Keratinocyte (primary cell): ENCODE measurements at regions not wholly inside any gene's neighbourhood (a gene's known extent, or its start where the extent isn't known, plus 50 kb on each side); places are given as distances from the start of the nearest gene placed in this dataset.

Experiments used
- DNase-seq: peaks from one replicate; pipeline ENCODE4 v3.0.0-alpha.2; 2011; ENCODE audit warnings: low read depth, missing footprints, low spot score
- FAIRE-seq: peaks from 2 replicates; lab custom pipeline; 2011; peaks lifted over from hg19 to GRCh38; lab: Jason Lieb, UNC
- H2AFZ ChIP-seq: 2 replicates; pipeline ENCODE4 v1.6.0; 2012; ENCODE audit warnings: low read length, control low read depth, inconsistent platforms; ENCODE audit not compliant: control insufficient read depth
- H3K27ac ChIP-seq: 2 replicates; pipeline ENCODE4 v1.5.1; 2011; ENCODE audit warnings: low read length; ENCODE audit not compliant: control insufficient read depth, insufficient read depth
- H3K27me3 ChIP-seq: 3 replicates; pipeline ENCODE4 v1.6.0; 2011; ENCODE audit warnings: low read length; ENCODE audit not compliant: control insufficient read depth, insufficient read depth; ENCODE audit errors: extremely low read depth
- H3K36me3 ChIP-seq, 2 experiments: 2 replicates in 1 of 2; 3 replicates in 1 of 2; pipeline ENCODE4 v1.5.1; 2011; ENCODE audit warnings: low read length in 2 of 2, mild to moderate bottlenecking in 1 of 2; ENCODE audit not compliant: control insufficient read depth in 2 of 2, insufficient read depth in 2 of 2; ENCODE audit errors: extremely low read depth in 1 of 2
- H3K4me1 ChIP-seq: 3 replicates; pipeline ENCODE4 v1.5.1; 2011; ENCODE audit warnings: low read length; ENCODE audit not compliant: control insufficient read depth, insufficient read depth; ENCODE audit errors: extremely low read depth
- H3K4me2 ChIP-seq: 3 replicates; pipeline ENCODE4 v1.6.0; 2011; ENCODE audit warnings: low read depth, low read length; ENCODE audit not compliant: control insufficient read depth, insufficient read depth; ENCODE audit errors: extremely low read depth
- H3K4me3 ChIP-seq, 3 experiments: fragments of 200-600 bp in 1 of 3; sonication (generic) in 1 of 3; 2 replicates in 2 of 3; 3 replicates in 1 of 3; pipeline ENCODE4 v1.5.1; 2011 to 2016; ENCODE audit warnings: low read length in 3 of 3, mild to moderate bottlenecking in 3 of 3, control low read depth in 2 of 3, inconsistent platforms in 1 of 3, low read depth in 1 of 3, mixed read lengths in 1 of 3, mixed run types in 1 of 3, moderate library complexity in 1 of 3; ENCODE audit not compliant: control insufficient read depth in 2 of 3, insufficient read depth in 2 of 3; ENCODE audit errors: extremely low read depth in 1 of 3
- H3K79me2 ChIP-seq: 2 replicates; pipeline ENCODE4 v1.6.0; 2012; ENCODE audit warnings: low read length; ENCODE audit not compliant: control insufficient read depth, insufficient read depth
- H3K9ac ChIP-seq: 3 replicates; pipeline ENCODE4 v1.6.0; 2011; ENCODE audit warnings: low read length; ENCODE audit not compliant: control insufficient read depth, insufficient read depth; ENCODE audit errors: extremely low read depth
- H3K9me1 ChIP-seq: 3 replicates; pipeline ENCODE4 v1.6.0; 2011; ENCODE audit warnings: low read length; ENCODE audit not compliant: control insufficient read depth, insufficient read depth; ENCODE audit errors: extremely low read depth
- H3K9me3 ChIP-seq: 2 replicates; pipeline ENCODE4 v1.5.1; 2012; ENCODE audit warnings: low read depth, low read length; ENCODE audit not compliant: control insufficient read depth
- H4K20me1 ChIP-seq: 3 replicates; pipeline ENCODE4 v1.6.0; 2011; ENCODE audit warnings: low read length; ENCODE audit not compliant: control insufficient read depth, insufficient read depth; ENCODE audit errors: extremely low read depth
- CTCF ChIP-seq, 3 experiments: IDR thresholded peaks in 1 of 3; conservative IDR thresholded peaks in 1 of 3; optimal IDR thresholded peaks in 1 of 3; 2 replicates in 2 of 3; 3 replicates in 1 of 3; pipeline versions ENCODE3 to v1.5.1; 2011; ENCODE audit warnings: low read length in 3 of 3, mild to moderate bottlenecking in 3 of 3, moderate library complexity in 2 of 3, control low read depth in 1 of 3, inconsistent platforms in 1 of 3; ENCODE audit not compliant: insufficient read depth in 2 of 3; ENCODE audit errors: extremely low read depth in 1 of 3
- EZH2 ChIP-seq: IDR thresholded peaks from one replicate; pipeline ENCODE4 v1.6.1; 2012; ENCODE audit warnings: inconsistent platforms, mild to moderate bottlenecking, low read length, moderate library complexity
- dilution Hi-C: fragments of 300-500 bp; cut with MboI; formaldehyde crosslinking; loops from one replicate; pipeline ENCODE4 v1.7.0; 2020; ENCODE audit warnings: low sequenced_read_pairs; ENCODE audit not compliant: extremely low pct_ligation_motif_present

- no peaks in the 10 kb centered on the region for H3K9me1 ChIP-seq
- no peaks in the 10 kb centered on the region for H3K9me3 ChIP-seq
- H3K4me2 ChIP-seq = no peak overlapping the region
- no peak for DNase-seq
- dilution Hi-C loops = no loop called here
- H3K36me3 ChIP-seq = no peaks in the 10 kb centered on the region
- no peak for FAIRE-seq
- H2AFZ ChIP-seq = no peak overlapping the region
- H4K20me1 ChIP-seq = no peaks in the 10 kb centered on the region
- no peak overlapping the region for H3K4me3 ChIP-seq
- no peaks in the 10 kb centered on the region for H3K4me1 ChIP-seq
- H3K27ac ChIP-seq = no peak overlapping the region
- H3K79me2 ChIP-seq = no peaks in the 10 kb centered on the region
- no peaks in the 10 kb centered on the region for H3K27me3 ChIP-seq
- no peak overlapping the region for H3K9ac ChIP-seq
- no peak for TF ChIP-seq CTCF (optimal IDR thresholded peaks at IDR 0.05 in 1 of 3, IDR thresholded peaks at IDR 0.05 in 1 of 3, conservative IDR thresholded peaks at IDR 0.05 in 1 of 3; ENCODE audit: extremely low read depth in 1 of 3, insufficient read depth in 2 of 3, low read length in 3 of 3)
- TF ChIP-seq EZH2 = no peak
Observed at GRCh38 chr9:11868795-11869194, 824.4 kb upstream of the TYRP1 start.

- FAIRE-seq = no peak
- H3K27me3 ChIP-seq = no peaks in the 10 kb centered on the region
- no peak overlapping the region for H3K4me2 ChIP-seq
- H3K27ac ChIP-seq = no peak overlapping the region
- H2AFZ ChIP-seq = no peak overlapping the region
- no peaks in the 10 kb centered on the region for H3K36me3 ChIP-seq
- no peaks in the 10 kb centered on the region for H3K9me1 ChIP-seq
- H3K4me1 ChIP-seq = no peaks in the 10 kb centered on the region
- no peaks in the 10 kb centered on the region for H4K20me1 ChIP-seq
- H3K4me3 ChIP-seq = no peak overlapping the region
- no peak for TF ChIP-seq CTCF (optimal IDR thresholded peaks at IDR 0.05 in 1 of 3, IDR thresholded peaks at IDR 0.05 in 1 of 3, conservative IDR thresholded peaks at IDR 0.05 in 1 of 3; ENCODE audit: extremely low read depth in 1 of 3, insufficient read depth in 2 of 3, low read length in 3 of 3)
- dilution Hi-C loops = no loop called here
- no peaks in the 10 kb centered on the region for H3K79me2 ChIP-seq
- no peak for DNase-seq
- H3K9ac ChIP-seq = no peak overlapping the region
- no peaks in the 10 kb centered on the region for H3K9me3 ChIP-seq
Observed at GRCh38 chr9:11871852-11872251, 821.3 kb upstream of the TYRP1 start.
